ENCODE measurements at regions not wholly inside any gene's neighbourhood (a gene's known extent, or its start where the extent isn't known, plus 50 kb on each side); places are given as distances from the start of the nearest gene placed in this dataset.

GRCh38 chr10:123377883-123378282 is 223.7 kb downstream of the BUB3 start:
- no peaks in the 10 kb centered on the region for H3K79me1 ChIP-seq (ENCODE audit: insufficient read depth, low read depth, low read length, poor library complexity, severe bottlenecking)
- no peak overlapping the region for H3K4me2 ChIP-seq (ENCODE audit: insufficient read depth, insufficient read length, low read length)
- H2AK5ac ChIP-seq (ENCODE audit: insufficient read length, low read length) = no peak overlapping the region
- no peaks in the 10 kb centered on the region for H3K27me3 ChIP-seq (ENCODE audit: insufficient read depth, low read length)
- DNase-seq = no peak
- H3K23ac ChIP-seq (ENCODE audit: insufficient read length, low read depth, low read length) = no peak overlapping the region
- H3T11ph ChIP-seq (ENCODE audit: low read length) = no peak overlapping the region
- no peak overlapping the region for H3K18ac ChIP-seq (ENCODE audit: insufficient read length, low read depth, low read length)
- no peak overlapping the region for H3K4ac ChIP-seq (ENCODE audit: low read depth, low read length)
- Mint-ChIP-seq H3K4me1 (peaks cover 21 to 30% of the 10 kb centered on the region in 2 experiments), H3K4me3 (no peak overlapping the region), H3K27me3 (ENCODE audit: low read depth) (no peaks in the 10 kb centered on the region; the same call in none of the 2 replicates), H3K36me3 (ENCODE audit: insufficient read depth in 1 of 3, low read depth in 3 of 3) (peaks cover 0 to 2% (median 0%) of the 10 kb centered on the region in 3 experiments; a peak in 3 of 7 replicates), H3K9me3 (no peaks in the 10 kb centered on the region), H3K27ac (no peak overlapping the region)
- no peaks in the 10 kb centered on the region for H3K9me3 ChIP-seq (ENCODE audit: control insufficient read depth, low read depth, low read length)
- H2BK5ac ChIP-seq (ENCODE audit: insufficient read length, low read length) = no peak overlapping the region
- no peak overlapping the region for H2BK120ac ChIP-seq (ENCODE audit: low read depth, low read length, poor library complexity, severe bottlenecking)
- no peak overlapping the region for H4K8ac ChIP-seq (replicated peaks; ENCODE audit: insufficient read length, low read depth, low read length)
- H4K91ac ChIP-seq (ENCODE audit: insufficient read length, low read depth, low read length) = no peak overlapping the region
- no peaks in the 10 kb centered on the region for H3K23me2 ChIP-seq (ENCODE audit: insufficient read length, low read depth, low read length, poor library complexity, severe bottlenecking)
- no peak for TF ChIP-seq CTCF (conservative IDR thresholded peaks at IDR 0.05)
- H3K56ac ChIP-seq (ENCODE audit: insufficient read length, low read depth, low read length) = no peak overlapping the region
- H4K20me1 ChIP-seq (ENCODE audit: control insufficient read depth, insufficient read depth, insufficient read length) = no peaks in the 10 kb centered on the region
- H2BK15ac ChIP-seq (ENCODE audit: low read depth, low read length) = no peak overlapping the region
- no peak overlapping the region for H3K9ac ChIP-seq (ENCODE audit: extremely low read depth, insufficient read length, low read length)
- no peak overlapping the region for H2BK12ac ChIP-seq (ENCODE audit: insufficient read length, low read depth, low read length)
- no CpG with 5 or more reads among the region's 8 CpGs for WGBS (ENCODE audit: extremely low coverage, insufficient read length, low lambda C conversion rate)
- no peak overlapping the region for H3K14ac ChIP-seq (ENCODE audit: insufficient read depth, low read length)
- no peak overlapping the region for H3K27ac ChIP-seq (ENCODE audit: insufficient read length, low read depth, low read length)
- peaks cover 3% of the 10 kb centered on the region for H3K4me1 ChIP-seq (ENCODE audit: insufficient read depth, low read length)
- no peak overlapping the region for H2BK20ac ChIP-seq (ENCODE audit: low read depth, low read length, poor library complexity, severe bottlenecking)
- H3K79me2 ChIP-seq (ENCODE audit: insufficient read depth, low read length) = no peaks in the 10 kb centered on the region
- no peak overlapping the region for H2AFZ ChIP-seq (ENCODE audit: low read length)
- H4K5ac ChIP-seq (ENCODE audit: insufficient read length, low read depth, low read length) = no peak overlapping the region

Measured in H9 (cell line).